ENCODE measurements at regions not wholly inside any gene's neighbourhood (a gene's known extent, or its start where the extent isn't known, plus 50 kb on each side); places are given as distances from the start of the nearest gene placed in this dataset.
"Not testable (repeated sequence)": the region's sequence is repeated elsewhere in the genome, so short reads cannot be mapped to it uniquely, and the experiment has no call there.

- DNase-seq (ENCODE audit: low read depth) = no peak
Observed at GRCh38 chr7:13673290-13673689, 316.2 kb downstream of the ETV1 start.

- DNase-seq (ENCODE audit: low read depth) = no peak
Observed at GRCh38 chr7:13682626-13683025, 306.8 kb downstream of the ETV1 start.

- DNase-seq (ENCODE audit: low read depth) = no peak
Observed at GRCh38 chr7:13687500-13687899, 302.0 kb downstream of the ETV1 start.

- DNase-seq (ENCODE audit: low read depth) = no peak
Observed at GRCh38 chr7:13692548-13692947, 296.9 kb downstream of the ETV1 start.

GRCh38 chr7:13702251-13702650 lies 287.2 kb downstream of the ETV1 start:
- DNase-seq (ENCODE audit: low read depth) = no peak

- DNase-seq (ENCODE audit: low read depth) = no peak
Observed at GRCh38 chr7:13708670-13709069, 280.8 kb downstream of the ETV1 start.

GRCh38 chr7:13713092-13713491 lies 276.4 kb downstream of the ETV1 start:
- DNase-seq (ENCODE audit: low read depth) = no peak

- no peak for DNase-seq (ENCODE audit: low read depth)
Observed at GRCh38 chr7:13715534-13715933, 273.9 kb downstream of the ETV1 start.

GRCh38 chr7:13717031-13717430 lies 272.4 kb downstream of the ETV1 start:
- no peak for DNase-seq (ENCODE audit: low read depth)

GRCh38 chr7:13724191-13724976 lies 265.1 kb downstream of the ETV1 start:
- DNase-seq (ENCODE audit: low read depth) = no peak

GRCh38 chr7:13724977-13725566 lies 264.4 kb downstream of the ETV1 start:
- DNase-seq (ENCODE audit: low read depth) = no peak

- DNase-seq (ENCODE audit: low read depth) = no peak
Observed at GRCh38 chr7:13725591-13725990, 263.9 kb downstream of the ETV1 start.

- DNase-seq (ENCODE audit: low read depth) = no peak
Observed at GRCh38 chr7:13727279-13727678, 262.2 kb downstream of the ETV1 start.

- DNase-seq (ENCODE audit: low read depth) = no peak
Observed at GRCh38 chr7:13727751-13728150, 261.7 kb downstream of the ETV1 start.

GRCh38 chr7:13728430-13728829 lies 261.0 kb downstream of the ETV1 start:
- not testable (repeated sequence) for DNase-seq (ENCODE audit: low read depth)

GRCh38 chr7:13731643-13732042 lies 257.8 kb downstream of the ETV1 start:
- no peak for DNase-seq (ENCODE audit: low read depth)

GRCh38 chr7:13737563-13737962 lies 251.9 kb downstream of the ETV1 start:
- no peak for DNase-seq (ENCODE audit: low read depth)

- DNase-seq (ENCODE audit: low read depth) = peak; percentile 4
Observed at GRCh38 chr7:13742126-13742525, 247.3 kb downstream of the ETV1 start.

- DNase-seq (ENCODE audit: low read depth) = peak; percentile 40
Observed at GRCh38 chr7:13742811-13743210, 246.7 kb downstream of the ETV1 start.

GRCh38 chr7:13743226-13743625 lies 246.2 kb downstream of the ETV1 start:
- no peak for DNase-seq (ENCODE audit: low read depth)

GRCh38 chr7:13745530-13745929 lies 243.9 kb downstream of the ETV1 start:
- DNase-seq (ENCODE audit: low read depth) = no peak

- DNase-seq (ENCODE audit: low read depth) = no peak
Observed at GRCh38 chr7:13748998-13749397, 240.5 kb downstream of the ETV1 start.

- DNase-seq (ENCODE audit: low read depth) = no peak
Observed at GRCh38 chr7:13749636-13750035, 239.8 kb downstream of the ETV1 start.
